GM23338 (cell line): ENCODE measurements at regions not wholly inside any gene's neighbourhood (a gene's known extent, or its start where the extent isn't known, plus 50 kb on each side); places are given as distances from the start of the nearest gene placed in this dataset.

Source experiments
- ATAC-seq: fragments of 200-7000 bp; cut with Tn5 transposase; 3 replicates; pipeline ENCODE4 v1.9.1; 2020
- DNase-seq: peaks from one replicate; pipeline ENCODE4 v3.0.0-alpha.2; 2015; ENCODE audit warnings: low spot score
- H2AFZ ChIP-seq: fragments of 200-600 bp; sonication (generic); 2 replicates; pipeline ENCODE4 v1.8.0; 2016; ENCODE audit warnings: antibody characterized with exemption, mild to moderate bottlenecking, moderate library complexity
- H3F3A ChIP-seq: fragments of 200-600 bp; sonication (generic); replicated peaks from 2 replicates; pipeline ENCODE4 v1.8.0; 2017; ENCODE audit warnings: antibody characterized with exemption, mixed run types, low read depth
- H3K27ac ChIP-seq: fragments of 200-600 bp; sonication (generic); 2 replicates; pipeline ENCODE4 v1.6.1; 2016; ENCODE audit warnings: low read depth
- H3K27me3 ChIP-seq: fragments of 200-600 bp; sonication (generic); 2 replicates; pipeline ENCODE4 v1.8.0; 2016; ENCODE audit warnings: mild to moderate bottlenecking, mixed run types, moderate library complexity; ENCODE audit not compliant: insufficient read depth
- H3K36me3 ChIP-seq: fragments of 200-600 bp; sonication (generic); 2 replicates; pipeline ENCODE4 v1.8.0; 2016; ENCODE audit warnings: mild to moderate bottlenecking; ENCODE audit not compliant: insufficient read depth
- H3K4me1 ChIP-seq: fragments of 200-600 bp; sonication (generic); 2 replicates; pipeline ENCODE4 v1.8.0; 2016; ENCODE audit warnings: mild to moderate bottlenecking, moderate library complexity; ENCODE audit not compliant: insufficient read depth
- H3K4me2 ChIP-seq: fragments of 200-600 bp; sonication (generic); 2 replicates; pipeline ENCODE4 v1.7.1; 2017; ENCODE audit warnings: mixed run types
- H3K4me3 ChIP-seq: fragments of 200-600 bp; sonication (generic); 2 replicates; pipeline ENCODE4 v1.6.1; 2016; ENCODE audit warnings: mixed run types
- H3K79me2 ChIP-seq: fragments of 200-600 bp; sonication (generic); replicated peaks from 2 replicates; pipeline ENCODE4 v1.8.0; 2017; ENCODE audit warnings: mild to moderate bottlenecking; ENCODE audit not compliant: insufficient read depth
- H3K9me2 ChIP-seq: fragments of 200-600 bp; sonication (generic); 2 replicates; pipeline ENCODE4 v1.8.0; 2017; ENCODE audit not compliant: insufficient read depth
- H4K20me1 ChIP-seq: fragments of 200-600 bp; sonication (generic); replicated peaks from 2 replicates; pipeline ENCODE4 v1.8.0; 2017; ENCODE audit warnings: mild to moderate bottlenecking; ENCODE audit not compliant: insufficient read depth
- H3K27ac Mint-ChIP-seq: 2 replicates; pipeline ENCODE4 v1.8.0; 2020; ENCODE audit warnings: inconsistent platforms, mild to moderate bottlenecking, moderate library complexity, mixed read lengths
- H3K27me3 Mint-ChIP-seq: 3 replicates; pipeline ENCODE4 v1.8.0; 2022; ENCODE audit warnings: low read depth, mild to moderate bottlenecking, moderate library complexity, mixed read lengths, inconsistent platforms; ENCODE audit not compliant: insufficient read depth, poor library complexity
- H3K36me3 Mint-ChIP-seq: 3 replicates; pipeline ENCODE4 v1.8.0; 2021; ENCODE audit warnings: low read depth, mild to moderate bottlenecking, inconsistent platforms, moderate library complexity, mixed read lengths
- H3K4me1 Mint-ChIP-seq: 3 replicates; pipeline ENCODE4 v1.8.0; 2020; ENCODE audit warnings: mild to moderate bottlenecking, inconsistent platforms, mixed read lengths
- H3K4me3 Mint-ChIP-seq: 3 replicates; pipeline ENCODE4 v1.8.0; 2021; ENCODE audit warnings: moderate library complexity, mild to moderate bottlenecking, inconsistent platforms, mixed read lengths
- H3K9me3 Mint-ChIP-seq: 3 replicates; pipeline ENCODE4 v1.8.0; 2020; ENCODE audit warnings: moderate library complexity, mild to moderate bottlenecking, inconsistent platforms, mixed read lengths
- CREB1 ChIP-seq: fragments of 250-450 bp; sonication (Bioruptor Pico); IDR thresholded peaks from 2 replicates; pipeline ENCODE4 v1.5.0; 2020; ENCODE audit warnings: low read depth, mild to moderate bottlenecking, moderate library complexity
- EZH2 ChIP-seq: fragments of 200-600 bp; sonication (generic); IDR thresholded peaks from one replicate; pipeline ENCODE4 v1.8.0; 2017; ENCODE audit warnings: antibody characterized with exemption, mild to moderate bottlenecking, low read depth; ENCODE audit not compliant: unreplicated experiment
- EZH2phosphoT487 ChIP-seq: fragments of 200-600 bp; sonication (generic); IDR thresholded peaks from one replicate; pipeline ENCODE4 v1.8.1; 2018; ENCODE audit warnings: antibody characterized with exemption; ENCODE audit not compliant: unreplicated experiment
- JUNB ChIP-seq: IDR thresholded peaks from one replicate; pipeline ENCODE4 v1.6.1; 2016; ENCODE audit warnings: antibody characterized with exemption; ENCODE audit not compliant: unreplicated experiment
- NANOG ChIP-seq: IDR thresholded peaks from 2 replicates; pipeline ENCODE4 v1.6.1; 2016; ENCODE audit warnings: antibody characterized with exemption, borderline replicate concordance
- POLR2AphosphoS5 ChIP-seq: IDR thresholded peaks from 2 replicates; pipeline ENCODE4 v1.6.1; 2016; ENCODE audit warnings: antibody characterized with exemption, low read depth
- STAT1 ChIP-seq: IDR thresholded peaks from one replicate; pipeline ENCODE4 v1.6.1; 2016; ENCODE audit warnings: antibody characterized with exemption; ENCODE audit not compliant: unreplicated experiment
- ZNF114 ChIP-seq: fragments of 250-450 bp; sonication (Bioruptor Pico); IDR thresholded peaks from 2 replicates; pipeline ENCODE4 v1.5.0; 2020; ENCODE audit warnings: mild to moderate bottlenecking, moderate library complexity
- ZNF331 ChIP-seq: fragments of 250-450 bp; sonication (Bioruptor Pico); IDR thresholded peaks from 2 replicates; pipeline ENCODE4 v1.5.0; 2020; ENCODE audit warnings: low read depth, mild to moderate bottlenecking, moderate library complexity
- TF ChIP-seq, protein P1 (sequence below): IDR thresholded peaks from 2 replicates; pipeline ENCODE4 v1.6.1; 2016; ENCODE audit warnings: antibody characterized with exemption
- TF ChIP-seq, protein P2 (sequence below), 2 experiments: fragments of 200-600 bp in 1 of 2; sonication (generic) in 1 of 2; conservative IDR thresholded peaks; 2 replicates each; pipeline versions ENCODE4 v1.5.1 to v1.6.1; 2016 to 2017; ENCODE audit warnings: antibody characterized with exemption in 2 of 2, low read depth in 2 of 2, mild to moderate bottlenecking in 2 of 2, moderate library complexity in 1 of 2
- TF ChIP-seq, protein P3 (sequence below): fragments of 250-450 bp; sonication (Bioruptor Pico); IDR thresholded peaks from 2 replicates; pipeline ENCODE4 v1.5.0; 2020; ENCODE audit warnings: mild to moderate bottlenecking, moderate library complexity
- TF ChIP-seq, protein P4 (sequence below): IDR thresholded peaks from one replicate; pipeline ENCODE4 v1.6.1; 2018; ENCODE audit warnings: antibody characterized with exemption; ENCODE audit not compliant: unreplicated experiment

DNA sequence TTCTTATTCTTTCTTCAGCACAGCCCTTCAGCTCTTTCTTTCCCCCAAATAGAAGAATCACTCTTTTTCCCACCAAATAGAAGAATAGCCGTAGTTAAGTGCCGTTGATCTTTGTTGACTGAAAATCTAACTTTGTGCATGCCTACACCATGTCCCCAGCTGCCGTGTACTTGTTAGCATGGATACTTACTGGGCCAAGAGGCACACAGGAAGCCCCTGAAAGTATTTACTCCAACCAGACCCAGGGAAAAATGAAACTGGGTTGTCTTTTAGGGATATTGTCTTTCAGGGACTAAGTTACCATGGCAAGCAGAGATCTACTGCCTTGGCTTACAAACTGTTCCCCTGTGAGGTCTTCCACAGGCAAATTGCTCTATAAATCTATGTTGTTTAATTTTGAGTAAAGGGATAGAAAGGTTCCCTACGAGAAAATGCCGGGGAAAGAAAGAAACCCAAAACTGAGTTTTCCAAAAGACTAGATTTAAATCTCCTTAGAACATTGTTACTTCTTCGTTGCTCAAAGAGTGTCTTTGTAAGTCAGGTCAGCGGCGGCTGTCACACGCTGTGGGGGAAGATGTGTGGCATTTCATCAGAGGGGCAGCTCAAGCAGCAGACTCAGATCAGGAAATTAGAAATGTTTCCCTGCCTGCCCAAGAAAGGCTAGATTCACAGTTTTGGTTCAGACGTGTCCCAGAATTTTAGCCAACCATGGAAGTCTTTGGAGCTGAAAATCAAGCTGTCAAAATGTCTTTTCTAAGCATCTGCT lies 152.7 kb upstream of the PRNP start:
- no peak overlapping the region for H3K27ac ChIP-seq
- TF ChIP-seq STAT1 (no peak), EZH2phosphoT487 (no peak), ZNF114 (CRISPR knock-in tag) (no peak), POLR2AphosphoS5 (no peak), JUNB (no peak), EZH2 (no peak), NANOG (no peak), ZNF331 (CRISPR knock-in tag) (no peak), CREB1 (no peak)
- TF ChIP-seq, protein P1, sequence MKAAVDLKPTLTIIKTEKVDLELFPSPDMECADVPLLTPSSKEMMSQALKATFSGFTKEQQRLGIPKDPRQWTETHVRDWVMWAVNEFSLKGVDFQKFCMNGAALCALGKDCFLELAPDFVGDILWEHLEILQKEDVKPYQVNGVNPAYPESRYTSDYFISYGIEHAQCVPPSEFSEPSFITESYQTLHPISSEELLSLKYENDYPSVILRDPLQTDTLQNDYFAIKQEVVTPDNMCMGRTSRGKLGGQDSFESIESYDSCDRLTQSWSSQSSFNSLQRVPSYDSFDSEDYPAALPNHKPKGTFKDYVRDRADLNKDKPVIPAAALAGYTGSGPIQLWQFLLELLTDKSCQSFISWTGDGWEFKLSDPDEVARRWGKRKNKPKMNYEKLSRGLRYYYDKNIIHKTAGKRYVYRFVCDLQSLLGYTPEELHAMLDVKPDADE, result no peak
- TF ChIP-seq, protein P2, sequence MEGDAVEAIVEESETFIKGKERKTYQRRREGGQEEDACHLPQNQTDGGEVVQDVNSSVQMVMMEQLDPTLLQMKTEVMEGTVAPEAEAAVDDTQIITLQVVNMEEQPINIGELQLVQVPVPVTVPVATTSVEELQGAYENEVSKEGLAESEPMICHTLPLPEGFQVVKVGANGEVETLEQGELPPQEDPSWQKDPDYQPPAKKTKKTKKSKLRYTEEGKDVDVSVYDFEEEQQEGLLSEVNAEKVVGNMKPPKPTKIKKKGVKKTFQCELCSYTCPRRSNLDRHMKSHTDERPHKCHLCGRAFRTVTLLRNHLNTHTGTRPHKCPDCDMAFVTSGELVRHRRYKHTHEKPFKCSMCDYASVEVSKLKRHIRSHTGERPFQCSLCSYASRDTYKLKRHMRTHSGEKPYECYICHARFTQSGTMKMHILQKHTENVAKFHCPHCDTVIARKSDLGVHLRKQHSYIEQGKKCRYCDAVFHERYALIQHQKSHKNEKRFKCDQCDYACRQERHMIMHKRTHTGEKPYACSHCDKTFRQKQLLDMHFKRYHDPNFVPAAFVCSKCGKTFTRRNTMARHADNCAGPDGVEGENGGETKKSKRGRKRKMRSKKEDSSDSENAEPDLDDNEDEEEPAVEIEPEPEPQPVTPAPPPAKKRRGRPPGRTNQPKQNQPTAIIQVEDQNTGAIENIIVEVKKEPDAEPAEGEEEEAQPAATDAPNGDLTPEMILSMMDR (conservative IDR thresholded peaks at IDR 0.05; ENCODE audit: low read depth in 2 of 2), result no peak
- TF ChIP-seq, protein P3, sequence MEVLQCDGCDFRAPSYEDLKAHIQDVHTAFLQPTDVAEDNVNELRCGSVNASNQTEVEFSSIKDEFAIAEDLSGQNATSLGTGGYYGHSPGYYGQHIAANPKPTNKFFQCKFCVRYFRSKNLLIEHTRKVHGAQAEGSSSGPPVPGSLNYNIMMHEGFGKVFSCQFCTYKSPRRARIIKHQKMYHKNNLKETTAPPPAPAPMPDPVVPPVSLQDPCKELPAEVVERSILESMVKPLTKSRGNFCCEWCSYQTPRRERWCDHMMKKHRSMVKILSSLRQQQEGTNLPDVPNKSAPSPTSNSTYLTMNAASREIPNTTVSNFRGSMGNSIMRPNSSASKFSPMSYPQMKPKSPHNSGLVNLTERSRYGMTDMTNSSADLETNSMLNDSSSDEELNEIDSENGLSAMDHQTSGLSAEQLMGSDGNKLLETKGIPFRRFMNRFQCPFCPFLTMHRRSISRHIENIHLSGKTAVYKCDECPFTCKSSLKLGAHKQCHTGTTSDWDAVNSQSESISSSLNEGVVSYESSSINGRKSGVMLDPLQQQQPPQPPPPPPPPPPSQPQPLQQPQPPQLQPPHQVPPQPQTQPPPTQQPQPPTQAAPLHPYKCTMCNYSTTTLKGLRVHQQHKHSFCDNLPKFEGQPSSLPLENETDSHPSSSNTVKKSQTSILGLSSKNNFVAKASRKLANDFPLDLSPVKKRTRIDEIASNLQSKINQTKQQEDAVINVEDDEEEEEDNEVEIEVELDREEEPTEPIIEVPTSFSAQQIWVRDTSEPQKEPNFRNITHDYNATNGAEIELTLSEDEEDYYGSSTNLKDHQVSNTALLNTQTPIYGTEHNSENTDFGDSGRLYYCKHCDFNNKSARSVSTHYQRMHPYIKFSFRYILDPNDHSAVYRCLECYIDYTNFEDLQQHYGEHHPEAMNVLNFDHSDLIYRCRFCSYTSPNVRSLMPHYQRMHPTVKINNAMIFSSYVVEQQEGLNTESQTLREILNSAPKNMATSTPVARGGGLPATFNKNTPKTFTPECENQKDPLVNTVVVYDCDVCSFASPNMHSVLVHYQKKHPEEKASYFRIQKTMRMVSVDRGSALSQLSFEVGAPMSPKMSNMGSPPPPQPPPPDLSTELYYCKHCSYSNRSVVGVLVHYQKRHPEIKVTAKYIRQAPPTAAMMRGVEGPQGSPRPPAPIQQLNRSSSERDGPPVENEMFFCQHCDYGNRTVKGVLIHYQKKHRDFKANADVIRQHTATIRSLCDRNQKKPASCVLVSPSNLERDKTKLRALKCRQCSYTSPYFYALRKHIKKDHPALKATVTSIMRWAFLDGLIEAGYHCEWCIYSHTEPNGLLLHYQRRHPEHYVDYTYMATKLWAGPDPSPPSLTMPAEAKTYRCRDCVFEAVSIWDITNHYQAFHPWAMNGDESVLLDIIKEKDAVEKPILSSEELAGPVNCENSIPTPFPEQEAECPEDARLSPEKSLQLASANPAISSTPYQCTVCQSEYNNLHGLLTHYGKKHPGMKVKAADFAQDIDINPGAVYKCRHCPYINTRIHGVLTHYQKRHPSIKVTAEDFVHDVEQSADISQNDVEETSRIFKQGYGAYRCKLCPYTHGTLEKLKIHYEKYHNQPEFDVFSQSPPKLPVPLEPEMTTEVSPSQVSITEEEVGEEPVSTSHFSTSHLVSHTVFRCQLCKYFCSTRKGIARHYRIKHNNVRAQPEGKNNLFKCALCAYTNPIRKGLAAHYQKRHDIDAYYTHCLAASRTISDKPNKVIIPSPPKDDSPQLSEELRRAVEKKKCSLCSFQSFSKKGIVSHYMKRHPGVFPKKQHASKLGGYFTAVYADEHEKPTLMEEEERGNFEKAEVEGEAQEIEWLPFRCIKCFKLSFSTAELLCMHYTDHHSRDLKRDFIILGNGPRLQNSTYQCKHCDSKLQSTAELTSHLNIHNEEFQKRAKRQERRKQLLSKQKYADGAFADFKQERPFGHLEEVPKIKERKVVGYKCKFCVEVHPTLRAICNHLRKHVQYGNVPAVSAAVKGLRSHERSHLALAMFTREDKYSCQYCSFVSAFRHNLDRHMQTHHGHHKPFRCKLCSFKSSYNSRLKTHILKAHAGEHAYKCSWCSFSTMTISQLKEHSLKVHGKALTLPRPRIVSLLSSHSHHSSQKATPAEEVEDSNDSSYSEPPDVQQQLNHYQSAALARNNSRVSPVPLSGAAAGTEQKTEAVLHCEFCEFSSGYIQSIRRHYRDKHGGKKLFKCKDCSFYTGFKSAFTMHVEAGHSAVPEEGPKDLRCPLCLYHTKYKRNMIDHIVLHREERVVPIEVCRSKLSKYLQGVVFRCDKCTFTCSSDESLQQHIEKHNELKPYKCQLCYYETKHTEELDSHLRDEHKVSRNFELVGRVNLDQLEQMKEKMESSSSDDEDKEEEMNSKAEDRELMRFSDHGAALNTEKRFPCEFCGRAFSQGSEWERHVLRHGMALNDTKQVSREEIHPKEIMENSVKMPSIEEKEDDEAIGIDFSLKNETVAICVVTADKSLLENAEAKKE, result no peak
- TF ChIP-seq, protein P4, sequence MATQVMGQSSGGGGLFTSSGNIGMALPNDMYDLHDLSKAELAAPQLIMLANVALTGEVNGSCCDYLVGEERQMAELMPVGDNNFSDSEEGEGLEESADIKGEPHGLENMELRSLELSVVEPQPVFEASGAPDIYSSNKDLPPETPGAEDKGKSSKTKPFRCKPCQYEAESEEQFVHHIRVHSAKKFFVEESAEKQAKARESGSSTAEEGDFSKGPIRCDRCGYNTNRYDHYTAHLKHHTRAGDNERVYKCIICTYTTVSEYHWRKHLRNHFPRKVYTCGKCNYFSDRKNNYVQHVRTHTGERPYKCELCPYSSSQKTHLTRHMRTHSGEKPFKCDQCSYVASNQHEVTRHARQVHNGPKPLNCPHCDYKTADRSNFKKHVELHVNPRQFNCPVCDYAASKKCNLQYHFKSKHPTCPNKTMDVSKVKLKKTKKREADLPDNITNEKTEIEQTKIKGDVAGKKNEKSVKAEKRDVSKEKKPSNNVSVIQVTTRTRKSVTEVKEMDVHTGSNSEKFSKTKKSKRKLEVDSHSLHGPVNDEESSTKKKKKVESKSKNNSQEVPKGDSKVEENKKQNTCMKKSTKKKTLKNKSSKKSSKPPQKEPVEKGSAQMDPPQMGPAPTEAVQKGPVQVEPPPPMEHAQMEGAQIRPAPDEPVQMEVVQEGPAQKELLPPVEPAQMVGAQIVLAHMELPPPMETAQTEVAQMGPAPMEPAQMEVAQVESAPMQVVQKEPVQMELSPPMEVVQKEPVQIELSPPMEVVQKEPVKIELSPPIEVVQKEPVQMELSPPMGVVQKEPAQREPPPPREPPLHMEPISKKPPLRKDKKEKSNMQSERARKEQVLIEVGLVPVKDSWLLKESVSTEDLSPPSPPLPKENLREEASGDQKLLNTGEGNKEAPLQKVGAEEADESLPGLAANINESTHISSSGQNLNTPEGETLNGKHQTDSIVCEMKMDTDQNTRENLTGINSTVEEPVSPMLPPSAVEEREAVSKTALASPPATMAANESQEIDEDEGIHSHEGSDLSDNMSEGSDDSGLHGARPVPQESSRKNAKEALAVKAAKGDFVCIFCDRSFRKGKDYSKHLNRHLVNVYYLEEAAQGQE, result no peak
- Mint-ChIP-seq H3K4me1 (no peaks in the 10 kb centered on the region), H3K27ac (no peak overlapping the region), H3K9me3 (no peaks in the 10 kb centered on the region), H3K4me3 (no peak overlapping the region), H3K36me3 (no peaks in the 10 kb centered on the region), H3K27me3 (no peaks in the 10 kb centered on the region)
- H3F3A ChIP-seq, result no peaks in the 10 kb centered on the region
- H3K4me2 ChIP-seq, result no peak overlapping the region
- DNase-seq (peak; percentile 9), ATAC-seq (no peak)
- H3K36me3 ChIP-seq, result no peaks in the 10 kb centered on the region
- H4K20me1 ChIP-seq, result no peaks in the 10 kb centered on the region
- no peaks in the 10 kb centered on the region for H3K27me3 ChIP-seq
- H3K4me3 ChIP-seq, result no peak overlapping the region
- no peaks in the 10 kb centered on the region for H3K9me2 ChIP-seq
- no peaks in the 10 kb centered on the region for H3K79me2 ChIP-seq
- H3K4me1 ChIP-seq, result no peaks in the 10 kb centered on the region
- H2AFZ ChIP-seq, result peak overlapping the region; percentile 63; the same call in 1 of the 2 replicates
